MM.1S (cell line): ENCODE measurements at regions not wholly inside any gene's neighbourhood (a gene's known extent, or its start where the extent isn't known, plus 50 kb on each side); places are given as distances from the start of the nearest gene placed in this dataset.

ENCODE experiments used
- DNase-seq: peaks from one replicate; pipeline ENCODE4 v3.0.0-alpha.2; 2015
- H2AFZ ChIP-seq: fragments of 300-600 bp; sonication (generic); 2 replicates; pipeline ENCODE4 v1.6.0; 2016; ENCODE audit warnings: antibody characterized with exemption, low read length
- H3F3A ChIP-seq: fragments of 300-600 bp; sonication (generic); 2 replicates; pipeline ENCODE4 v1.6.1; 2016; ENCODE audit warnings: mild to moderate bottlenecking, antibody characterized with exemption, low read length, moderate library complexity, mixed read lengths; ENCODE audit not compliant: insufficient read depth
- H3K27ac ChIP-seq: fragments of 300-600 bp; sonication (generic); 2 replicates; pipeline ENCODE4 v1.5.1; 2016; ENCODE audit warnings: mild to moderate bottlenecking, low read length
- H3K27me3 ChIP-seq: fragments of 300-600 bp; sonication (generic); replicated peaks from 2 replicates; pipeline ENCODE4 v1.6.0; 2016; ENCODE audit warnings: low read length; ENCODE audit not compliant: insufficient read depth
- H3K36me3 ChIP-seq: fragments of 300-600 bp; sonication (generic); replicated peaks from 2 replicates; pipeline ENCODE4 v1.6.1; 2016; ENCODE audit warnings: mild to moderate bottlenecking, low read length, mixed read lengths; ENCODE audit not compliant: insufficient read depth
- H3K4me1 ChIP-seq: fragments of 300-600 bp; sonication (generic); 2 replicates; pipeline ENCODE4 v1.6.1; 2016; ENCODE audit warnings: low read length, mixed read lengths
- H3K4me2 ChIP-seq: fragments of 300-600 bp; sonication (generic); 2 replicates; pipeline ENCODE4 v1.6.0; 2016; ENCODE audit warnings: low read depth, low read length
- H3K4me3 ChIP-seq: fragments of 300-600 bp; sonication (generic); 2 replicates; pipeline ENCODE4 v1.5.1; 2016; ENCODE audit warnings: low read length, mixed read lengths
- H3K79me2 ChIP-seq: fragments of 300-600 bp; sonication (generic); 2 replicates; pipeline ENCODE4 v1.6.1; 2016; ENCODE audit warnings: mixed run types, low read length, mixed read lengths
- H3K9ac ChIP-seq: fragments of 300-600 bp; sonication (generic); 2 replicates; pipeline ENCODE4 v1.6.1; 2016; ENCODE audit warnings: low read length, mixed read lengths
- H3K9me2 ChIP-seq: fragments of 300-600 bp; sonication (generic); replicated peaks from 2 replicates; pipeline ENCODE4 v1.6.1; 2016; ENCODE audit warnings: mild to moderate bottlenecking, low read length, mixed read lengths; ENCODE audit not compliant: insufficient read depth
- H3K9me3 ChIP-seq: fragments of 300-600 bp; sonication (generic); replicated peaks from 2 replicates; pipeline ENCODE4 v1.6.1; 2016; ENCODE audit warnings: mild to moderate bottlenecking, low read length, mixed read lengths; ENCODE audit not compliant: insufficient read depth
- H4K20me1 ChIP-seq: fragments of 300-600 bp; sonication (generic); 2 replicates; pipeline ENCODE4 v1.6.1; 2016; ENCODE audit warnings: mild to moderate bottlenecking, low read length, moderate library complexity, mixed read lengths; ENCODE audit not compliant: insufficient read depth
- EZH2 ChIP-seq: fragments of 300-600 bp; sonication (generic); optimal IDR thresholded peaks from 2 replicates; pipeline ENCODE3; 2017; ENCODE audit warnings: low read depth, mild to moderate bottlenecking, antibody characterized with exemption, low read length, mixed read lengths
- EZH2phosphoT487 ChIP-seq: fragments of 300-600 bp; sonication (generic); IDR thresholded peaks from 2 replicates; pipeline ENCODE4 v1.6.1; 2018; ENCODE audit warnings: antibody characterized with exemption, low read length
- TF ChIP-seq, protein P1 (sequence below): fragments of 300-600 bp; sonication (generic); IDR thresholded peaks from 2 replicates; pipeline ENCODE4 v1.5.1; 2016; ENCODE audit warnings: antibody characterized with exemption, low read length, mixed read lengths

DNA sequence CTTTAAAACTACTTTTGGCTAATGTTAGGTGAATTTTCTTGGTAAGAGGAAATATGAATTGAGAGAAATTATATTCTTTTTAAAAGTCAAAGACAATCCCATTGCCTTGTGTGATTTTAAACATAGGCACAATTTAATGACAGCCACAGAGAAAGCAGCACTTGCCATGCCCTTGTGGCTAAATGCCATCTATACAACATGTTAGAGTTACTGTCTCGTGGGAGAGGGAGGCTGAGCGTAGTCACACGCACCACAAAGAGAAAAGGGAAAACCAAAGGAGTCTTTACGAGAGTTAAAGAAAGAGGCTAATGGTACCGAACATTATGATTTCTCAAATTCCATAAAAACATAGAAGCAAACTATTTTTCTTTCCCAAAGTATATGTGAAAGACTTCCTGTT, 537.9 kb downstream of the PTPRC start:
- Histone ChIP-seq H3K27me3 (no peaks in the 10 kb centered on the region), H3K4me2 (no peak overlapping the region), H3K36me3 (no peaks in the 10 kb centered on the region), H2AFZ (no peak overlapping the region), H3F3A (0 out of 2 replicates have a peak, but pooled peaks cover 5% of the 10 kb centered on the region), H4K20me1 (no peaks in the 10 kb centered on the region), H3K27ac (no peak overlapping the region), H3K79me2 (no peaks in the 10 kb centered on the region), H3K4me3 (no peak overlapping the region), H3K9me2 (no peaks in the 10 kb centered on the region), H3K4me1 (peaks cover 23% of the 10 kb centered on the region), H3K9me3 (no peaks in the 10 kb centered on the region), H3K9ac (no peak overlapping the region)
- DNase-seq: no peak
- TF ChIP-seq EZH2: no peak
- TF ChIP-seq, protein P1, sequence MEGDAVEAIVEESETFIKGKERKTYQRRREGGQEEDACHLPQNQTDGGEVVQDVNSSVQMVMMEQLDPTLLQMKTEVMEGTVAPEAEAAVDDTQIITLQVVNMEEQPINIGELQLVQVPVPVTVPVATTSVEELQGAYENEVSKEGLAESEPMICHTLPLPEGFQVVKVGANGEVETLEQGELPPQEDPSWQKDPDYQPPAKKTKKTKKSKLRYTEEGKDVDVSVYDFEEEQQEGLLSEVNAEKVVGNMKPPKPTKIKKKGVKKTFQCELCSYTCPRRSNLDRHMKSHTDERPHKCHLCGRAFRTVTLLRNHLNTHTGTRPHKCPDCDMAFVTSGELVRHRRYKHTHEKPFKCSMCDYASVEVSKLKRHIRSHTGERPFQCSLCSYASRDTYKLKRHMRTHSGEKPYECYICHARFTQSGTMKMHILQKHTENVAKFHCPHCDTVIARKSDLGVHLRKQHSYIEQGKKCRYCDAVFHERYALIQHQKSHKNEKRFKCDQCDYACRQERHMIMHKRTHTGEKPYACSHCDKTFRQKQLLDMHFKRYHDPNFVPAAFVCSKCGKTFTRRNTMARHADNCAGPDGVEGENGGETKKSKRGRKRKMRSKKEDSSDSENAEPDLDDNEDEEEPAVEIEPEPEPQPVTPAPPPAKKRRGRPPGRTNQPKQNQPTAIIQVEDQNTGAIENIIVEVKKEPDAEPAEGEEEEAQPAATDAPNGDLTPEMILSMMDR: no peak
- TF ChIP-seq EZH2phosphoT487: no peak

DNA sequence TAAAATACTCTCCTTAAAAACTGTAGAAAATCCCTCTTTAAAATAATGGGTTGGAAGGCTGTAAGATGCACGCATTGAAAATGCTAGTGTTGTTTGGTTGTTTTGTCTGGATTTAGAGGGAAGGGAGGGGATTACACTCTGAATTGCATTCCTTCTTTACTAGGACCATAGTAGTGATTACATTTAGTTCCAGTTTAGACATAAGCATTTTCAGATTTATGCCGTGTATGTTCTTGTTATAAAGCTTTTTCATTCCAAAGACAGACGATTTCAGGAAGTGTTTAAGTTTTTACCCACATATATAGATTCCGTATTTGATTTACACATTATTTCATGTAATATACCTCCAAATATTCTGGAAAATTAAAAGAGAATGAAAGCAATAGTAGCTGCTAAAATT, 538.4 kb downstream of the PTPRC start:
- H3K4me3 ChIP-seq: no peak overlapping the region
- H3K4me2 ChIP-seq: no peak overlapping the region
- no peaks in the 10 kb centered on the region for H4K20me1 ChIP-seq
- H3K27ac ChIP-seq: no peak overlapping the region
- TF ChIP-seq EZH2phosphoT487 (no peak), EZH2 (no peak)
- TF ChIP-seq, protein P1: no peak
- peaks cover 23% of the 10 kb centered on the region for H3K4me1 ChIP-seq
- no peaks in the 10 kb centered on the region for H3K79me2 ChIP-seq
- H3K9me2 ChIP-seq: no peaks in the 10 kb centered on the region
- no peak for DNase-seq
- H2AFZ ChIP-seq: no peak overlapping the region
- H3K27me3 ChIP-seq: no peaks in the 10 kb centered on the region
- no peak overlapping the region for H3K9ac ChIP-seq
- H3K36me3 ChIP-seq: no peaks in the 10 kb centered on the region
- H3F3A ChIP-seq: 0 out of 2 replicates have a peak, but pooled peaks cover 5% of the 10 kb centered on the region
- H3K9me3 ChIP-seq: no peaks in the 10 kb centered on the region

DNA sequence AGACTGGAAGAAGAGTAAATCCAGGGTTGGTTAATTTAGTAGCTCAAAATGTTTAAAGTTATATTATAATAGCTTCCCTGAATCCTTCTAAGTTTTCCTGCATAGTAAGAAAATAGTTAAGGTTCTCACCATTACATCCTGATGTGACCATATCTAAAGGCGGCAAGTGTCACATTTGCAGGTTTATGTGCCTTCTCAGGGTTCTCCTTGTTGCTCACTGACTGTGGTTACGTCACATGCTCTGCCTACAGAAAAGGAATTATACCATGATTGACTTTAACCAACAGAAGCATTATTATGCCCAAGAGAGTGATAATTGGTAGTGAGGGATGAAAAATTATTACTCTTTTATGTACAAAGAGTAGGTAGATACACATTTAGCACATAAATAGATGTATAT, 539.8 kb downstream of the PTPRC start:
- H3K79me2 ChIP-seq: no peaks in the 10 kb centered on the region
- no peaks in the 10 kb centered on the region for H3K9me3 ChIP-seq
- TF ChIP-seq, protein P1: no peak
- TF ChIP-seq EZH2phosphoT487 (no peak), EZH2 (no peak)
- no peak overlapping the region for H3K4me2 ChIP-seq
- no peaks in the 10 kb centered on the region for H3K27me3 ChIP-seq
- no peak for DNase-seq
- H3F3A ChIP-seq: 0 out of 2 replicates have a peak, but pooled peaks cover 2% of the 10 kb centered on the region
- no peak overlapping the region for H2AFZ ChIP-seq
- no peak overlapping the region for H3K4me3 ChIP-seq
- H3K9ac ChIP-seq: no peak overlapping the region
- no peaks in the 10 kb centered on the region for H3K9me2 ChIP-seq
- no peaks in the 10 kb centered on the region for H4K20me1 ChIP-seq
- H3K27ac ChIP-seq: no peak overlapping the region
- H3K36me3 ChIP-seq: no peaks in the 10 kb centered on the region
- H3K4me1 ChIP-seq: peaks cover 9% of the 10 kb centered on the region; the same call in 1 of the 2 replicates
